ENCODE measurements at regions not wholly inside any gene's neighbourhood (a gene's known extent, or its start where the extent isn't known, plus 50 kb on each side); places are given as distances from the start of the nearest gene placed in this dataset.

DNA sequence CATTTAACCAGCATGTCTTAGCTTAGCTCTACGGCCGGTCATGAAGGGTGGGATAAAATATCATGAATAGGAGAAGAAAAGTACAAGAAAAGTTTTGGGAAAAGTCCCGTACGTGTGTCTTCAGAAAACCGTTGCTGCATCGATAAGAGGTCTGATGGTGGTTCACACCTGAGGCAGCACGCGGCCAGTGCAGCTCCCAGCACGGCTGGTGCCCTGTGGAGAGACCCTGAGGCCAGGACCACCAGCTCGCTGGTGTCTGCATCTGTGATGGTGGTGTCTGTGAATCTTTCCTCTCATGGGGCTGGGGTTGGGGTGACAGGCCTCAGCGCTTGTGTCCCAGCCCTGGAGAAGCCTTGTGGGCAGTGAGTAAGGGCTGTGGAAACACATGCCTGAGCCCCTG, 148.9 kb upstream of the IRX4 start:
- DNase-seq (ENCODE audit: low read depth in 3 of 3, low spot score in 2 of 3) = no peak

DNA sequence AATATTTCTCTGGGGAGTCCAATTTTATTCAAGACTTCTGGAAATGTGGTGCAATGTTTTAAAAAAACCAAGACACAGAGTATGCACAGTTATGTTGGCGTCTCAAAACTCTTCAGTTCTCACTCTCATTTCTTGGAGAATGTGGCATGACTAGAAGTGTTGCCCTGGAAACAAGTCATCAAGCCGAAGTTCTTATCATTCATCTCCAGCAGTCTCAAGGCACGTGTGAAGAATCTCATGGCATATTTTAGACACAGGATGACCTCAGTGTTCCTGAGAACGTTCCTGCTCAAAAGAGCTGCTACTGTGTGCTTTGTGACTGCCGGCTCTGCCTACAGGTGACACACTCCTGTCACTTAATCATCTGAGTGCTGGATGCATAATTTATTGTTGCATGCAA, 147.4 kb upstream of the IRX4 start:
- no peak for DNase-seq (ENCODE audit: low read depth in 3 of 3, low spot score in 2 of 3)

DNA sequence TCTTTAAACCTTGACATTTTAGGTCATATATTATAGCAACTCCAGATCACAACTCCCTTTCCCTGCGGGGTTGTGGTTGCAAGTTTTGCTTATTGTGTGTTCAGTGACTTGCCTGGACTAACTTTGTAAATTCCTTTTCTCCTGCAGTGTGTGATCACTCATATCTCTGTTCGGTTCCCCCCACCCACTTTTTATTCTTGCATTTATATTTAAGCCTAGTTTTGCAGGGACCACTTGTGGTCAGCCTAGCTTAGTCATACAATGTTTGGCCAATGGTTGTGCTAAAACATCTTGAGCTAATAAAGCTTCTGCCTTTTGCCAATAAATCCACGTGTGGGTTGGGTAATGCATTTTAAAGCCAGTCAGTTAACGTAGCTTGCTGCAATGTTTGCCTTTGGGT, 146.5 kb upstream of the IRX4 start:
- no peak for DNase-seq (ENCODE audit: low read depth in 3 of 3, low spot score in 2 of 3)

DNA sequence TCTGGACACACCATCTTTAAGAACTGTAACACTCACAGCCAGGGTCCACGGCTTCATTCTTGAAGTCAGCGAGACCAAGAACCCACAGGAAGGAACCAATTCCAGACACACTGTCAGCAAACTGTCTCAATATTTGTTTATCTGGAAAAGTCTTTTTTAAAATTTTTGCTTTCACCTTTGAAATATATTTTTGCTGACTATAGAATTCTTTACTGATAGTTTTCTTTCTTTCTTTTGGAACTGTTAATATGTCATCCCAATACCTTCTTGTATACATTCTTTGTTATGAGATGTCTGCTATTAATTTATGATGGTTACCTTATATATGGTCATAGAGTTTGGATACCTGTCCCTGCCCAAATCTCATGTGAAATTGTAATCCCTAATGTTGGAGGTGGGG, 145.1 kb upstream of the IRX4 start:
- no peak for DNase-seq (ENCODE audit: low read depth in 3 of 3, low spot score in 2 of 3)

DNA sequence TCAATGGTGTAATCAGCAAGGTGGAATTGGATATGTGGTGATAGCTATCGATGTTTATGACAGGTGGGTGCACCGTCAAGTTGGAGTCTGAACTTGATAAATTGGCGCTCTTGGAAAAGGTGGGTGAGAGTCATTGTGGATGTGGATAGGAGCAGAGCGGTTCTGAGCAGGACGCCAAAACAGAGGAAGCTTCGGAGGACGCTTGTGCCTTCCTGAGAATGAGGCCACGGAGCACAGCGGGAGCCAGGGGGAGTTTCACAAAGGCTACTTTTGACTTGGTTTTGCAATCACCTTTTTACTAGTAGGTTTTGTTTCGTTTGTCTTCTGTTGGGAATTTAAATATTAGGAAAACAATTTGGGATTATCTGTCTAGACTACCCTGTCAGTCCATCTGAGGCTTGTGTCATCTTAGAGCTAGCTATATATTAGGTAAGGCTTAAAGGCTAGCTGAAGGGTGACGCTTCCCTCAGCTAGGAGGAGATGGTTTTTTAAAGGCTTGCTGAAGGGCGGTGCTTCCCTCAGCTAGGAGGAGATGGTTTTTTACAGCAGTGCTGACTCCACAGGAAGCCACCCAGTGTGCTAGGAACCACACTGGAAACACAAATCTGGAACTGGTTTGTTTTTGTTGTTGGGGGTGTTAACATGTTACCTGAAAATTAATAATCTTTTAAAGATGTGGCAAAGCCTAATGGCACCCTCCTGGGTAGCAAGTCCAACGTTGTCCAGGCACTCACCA, 142.4 kb upstream of the IRX4 start:
- DNase-seq (ENCODE audit: low read depth in 3 of 3, low spot score in 2 of 3) = no peak

DNA sequence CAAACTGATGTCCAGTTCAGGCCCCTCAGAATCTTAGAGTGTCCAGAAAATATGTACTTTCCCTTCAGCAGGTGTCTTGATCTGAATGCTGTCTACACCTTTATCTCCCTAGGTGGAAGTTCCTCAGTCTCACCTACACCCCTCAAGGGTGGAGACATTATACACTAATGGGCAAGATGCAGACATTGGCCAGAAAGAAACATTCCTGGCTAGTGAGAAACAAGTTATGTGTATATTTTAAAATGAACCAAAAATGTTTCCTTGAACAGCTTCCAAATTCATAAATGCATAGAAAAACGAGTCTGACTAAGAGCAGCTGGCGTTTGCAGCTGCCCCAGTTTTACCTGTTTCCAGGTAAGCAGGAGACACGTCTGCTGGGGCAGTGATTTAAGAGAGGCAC, 140.5 kb upstream of the IRX4 start:
- DNase-seq (ENCODE audit: low read depth in 3 of 3, low spot score in 2 of 3) = no peak

DNA sequence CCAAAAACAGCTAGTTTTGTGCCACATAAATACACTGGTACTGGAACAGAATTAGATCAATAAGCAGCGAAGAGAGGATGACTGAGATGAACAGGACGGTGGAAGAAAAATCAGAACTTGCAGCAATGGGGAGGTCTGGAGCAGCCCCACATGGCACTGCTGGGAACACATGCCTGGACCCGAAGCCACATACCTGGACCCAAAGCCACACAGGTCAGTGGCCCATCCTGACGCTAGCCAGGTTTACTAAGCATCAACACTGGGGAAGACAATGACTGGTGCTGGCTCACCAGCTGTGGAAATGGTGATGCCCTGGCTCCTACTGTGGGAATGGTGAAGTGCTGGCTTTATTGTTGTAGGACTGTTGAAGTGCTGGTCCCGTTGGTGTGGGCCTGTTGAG, 139.7 kb upstream of the IRX4 start:
- DNase-seq (ENCODE audit: low read depth in 3 of 3, low spot score in 2 of 3) = no peak

DNA sequence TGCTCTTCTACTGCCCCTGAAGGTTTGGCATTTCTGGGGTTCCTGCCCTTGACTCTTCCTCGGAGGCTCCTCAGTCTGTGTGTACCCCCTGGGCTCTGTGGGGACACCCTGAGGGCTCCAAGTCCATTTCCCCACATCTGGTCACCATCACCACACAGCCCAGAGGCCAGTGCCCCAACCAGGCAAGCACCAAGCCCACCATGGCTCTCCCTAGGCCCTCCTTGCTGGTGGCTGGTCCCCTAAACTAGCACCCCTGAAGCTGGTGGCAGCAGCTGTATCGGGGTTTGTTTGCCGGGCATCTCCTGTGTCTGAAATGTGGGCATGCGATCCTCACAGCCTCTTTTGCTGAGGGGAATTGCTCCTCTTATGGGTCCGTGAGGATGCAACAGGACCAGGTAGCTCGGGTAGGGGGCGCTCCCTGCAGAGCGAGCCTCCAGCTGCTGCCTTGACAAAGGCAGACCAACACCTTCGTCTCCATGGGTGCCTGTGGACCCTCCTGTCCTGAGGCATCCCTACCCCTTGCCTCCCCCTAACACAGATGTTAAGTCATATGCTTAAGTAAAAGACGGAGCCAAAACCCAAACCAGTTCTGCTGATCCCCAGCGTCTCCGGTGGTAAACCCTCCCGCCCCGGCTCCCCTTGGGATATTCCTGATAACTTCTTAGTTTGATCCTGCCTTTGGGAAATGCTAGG, 138.9 kb upstream of the IRX4 start:
- no peak for DNase-seq (ENCODE audit: low read depth in 3 of 3, low spot score in 2 of 3)

DNA sequence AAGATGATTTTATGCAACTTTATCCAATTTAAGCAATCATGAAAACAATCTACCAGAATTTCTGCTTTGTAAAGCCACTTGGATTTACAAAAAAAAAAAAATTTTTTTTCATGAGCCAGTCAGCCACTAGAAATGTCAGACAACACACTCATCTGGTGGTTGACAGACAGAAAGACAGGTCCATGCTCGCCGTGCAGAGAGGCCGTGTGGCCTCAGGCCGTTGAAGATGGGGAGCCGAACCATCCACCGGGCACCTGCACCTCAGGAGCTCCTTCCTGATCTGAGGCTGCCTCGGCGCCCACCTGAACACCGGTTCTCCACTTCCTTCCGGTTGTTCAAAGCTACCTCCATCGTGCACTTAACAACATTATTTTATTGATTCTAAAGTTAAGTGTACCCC, 138.0 kb upstream of the IRX4 start:
- no peak for DNase-seq (ENCODE audit: low read depth in 3 of 3, low spot score in 2 of 3)

DNA sequence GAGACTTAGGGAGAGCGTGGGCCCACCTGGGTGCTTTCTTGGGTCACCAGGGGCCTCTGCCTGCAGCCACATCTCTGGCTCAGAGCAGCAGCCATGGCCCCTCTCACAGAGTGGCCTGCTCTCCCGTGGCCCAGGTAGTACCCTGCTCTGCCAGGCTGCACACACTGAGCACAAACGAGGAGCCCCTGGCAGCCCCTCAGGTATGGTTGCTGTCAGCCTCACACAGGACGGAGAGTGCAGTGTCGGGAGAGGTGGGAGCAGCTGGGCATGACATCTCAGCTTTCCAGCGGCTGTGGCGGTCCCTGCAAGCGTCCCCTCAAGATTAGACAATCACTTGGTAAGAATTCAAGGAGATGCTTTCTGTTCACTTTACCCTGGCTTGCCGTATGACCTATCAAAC, 137.0 kb upstream of the IRX4 start:
- no peak for DNase-seq (ENCODE audit: low read depth in 3 of 3, low spot score in 2 of 3)

DNA sequence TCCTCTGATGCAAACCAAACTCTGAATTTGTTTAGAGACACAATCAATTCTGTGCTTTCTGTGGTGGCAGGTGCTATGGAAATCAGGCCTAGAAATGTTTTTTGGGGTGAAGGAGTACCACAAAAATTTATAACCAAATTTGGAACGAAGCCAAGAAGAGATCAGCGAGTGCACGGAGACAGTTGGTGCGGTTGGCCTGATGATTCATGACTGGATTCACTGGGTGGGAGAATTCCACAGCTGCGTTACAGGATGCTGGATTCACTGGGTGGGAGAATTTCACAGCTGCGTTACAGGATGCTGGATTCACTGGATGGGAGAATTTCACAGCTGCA, 135.6 kb upstream of the IRX4 start:
- no peak for DNase-seq (ENCODE audit: low read depth in 3 of 3, low spot score in 2 of 3)

DNA sequence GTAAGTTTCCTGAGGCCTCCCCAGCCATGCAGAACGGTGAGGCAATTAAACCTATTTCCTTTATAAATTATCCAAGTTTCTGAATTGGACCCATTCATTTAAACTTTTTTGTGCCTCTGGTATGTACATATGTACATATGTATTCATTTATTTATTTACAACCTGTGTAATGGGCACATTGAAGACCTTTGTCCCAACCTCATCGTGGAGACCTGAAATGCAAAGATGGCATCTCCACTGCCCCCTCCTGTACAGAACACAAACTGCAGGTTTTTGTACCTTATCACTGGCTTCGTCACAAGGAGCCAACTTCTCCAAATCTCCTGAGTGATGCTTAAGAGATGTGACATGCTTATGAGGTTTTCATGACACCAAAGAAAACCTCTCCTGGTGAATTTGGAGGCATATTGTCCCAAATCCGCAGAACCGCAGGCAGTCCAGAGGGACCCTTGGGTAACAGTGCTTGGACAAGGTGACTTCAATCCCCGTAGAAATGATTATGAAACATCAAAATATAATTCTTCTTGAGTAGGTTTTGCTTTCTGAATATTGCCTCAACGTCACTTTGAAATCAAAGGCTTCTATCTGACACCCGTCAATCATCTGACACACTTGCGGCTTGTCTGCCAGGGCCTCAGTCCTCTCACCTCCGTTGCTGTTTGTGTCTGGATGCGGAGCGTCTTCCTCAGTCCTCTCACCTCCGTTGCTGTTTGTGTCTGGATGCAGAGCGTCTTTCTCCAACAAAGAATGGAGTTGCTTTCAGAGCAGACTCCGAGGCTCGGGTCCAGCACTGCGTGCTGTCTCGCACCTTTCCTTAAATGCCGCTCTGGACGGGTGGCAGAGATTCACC, 135.0 kb upstream of the IRX4 start:
- no peak for DNase-seq (ENCODE audit: low read depth in 3 of 3, low spot score in 2 of 3)

DNA sequence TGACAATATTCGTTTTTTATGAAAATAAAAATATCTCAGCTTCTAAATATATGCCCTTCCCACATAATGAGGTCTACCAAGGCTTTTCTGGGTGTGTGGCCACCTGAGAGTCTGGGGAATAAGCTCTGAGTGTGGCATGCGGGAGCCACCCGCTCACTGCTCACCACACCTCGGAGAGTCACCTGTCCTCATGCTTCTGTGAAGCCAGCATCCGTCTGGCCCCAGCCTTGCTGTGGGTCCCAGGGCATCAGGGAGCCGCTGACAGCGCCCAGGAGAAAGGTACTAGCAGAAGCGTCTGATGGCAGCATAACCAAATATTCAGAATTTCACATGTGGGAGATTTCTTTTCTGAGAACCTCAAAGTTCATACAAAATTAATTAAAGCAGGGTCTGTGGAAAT, 133.2 kb upstream of the IRX4 start:
- no peak for DNase-seq (ENCODE audit: low read depth in 3 of 3, low spot score in 2 of 3)

DNA sequence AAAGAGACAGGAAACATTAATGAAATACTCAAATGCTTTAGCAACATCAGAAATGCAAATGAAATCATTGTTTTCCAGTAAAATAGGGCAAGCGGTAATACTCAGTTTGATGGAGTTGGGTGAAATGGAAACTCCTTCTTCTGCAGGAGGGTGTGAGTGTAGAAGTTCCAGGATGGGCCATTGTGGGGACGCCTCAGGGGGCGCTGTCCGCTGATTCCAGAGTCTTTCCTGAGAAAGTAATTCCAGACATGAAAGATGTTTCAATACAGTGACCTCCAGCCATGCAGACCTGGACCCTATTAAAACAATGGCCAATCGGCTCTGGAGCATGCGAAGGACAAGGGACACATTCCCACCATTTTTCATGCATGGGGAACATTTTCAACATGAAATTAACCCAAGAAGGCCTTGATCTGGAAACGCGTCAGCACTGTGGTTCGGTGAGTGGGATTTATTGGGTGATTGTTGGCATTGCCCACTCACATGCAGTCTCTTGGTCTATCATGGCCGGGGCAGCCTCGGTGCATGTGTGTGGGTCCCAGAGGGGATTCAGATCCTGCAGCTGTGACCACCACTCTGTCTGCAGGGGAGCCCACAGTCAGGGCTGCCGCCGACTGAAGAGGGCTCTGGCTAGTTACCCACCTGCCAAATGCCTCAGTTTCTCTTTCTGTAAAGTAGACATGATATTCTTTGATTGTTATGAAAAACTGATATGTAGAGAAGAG, 132.6 kb upstream of the IRX4 start:
- DNase-seq (ENCODE audit: low read depth in 3 of 3, low spot score in 2 of 3) = no peak

DNA sequence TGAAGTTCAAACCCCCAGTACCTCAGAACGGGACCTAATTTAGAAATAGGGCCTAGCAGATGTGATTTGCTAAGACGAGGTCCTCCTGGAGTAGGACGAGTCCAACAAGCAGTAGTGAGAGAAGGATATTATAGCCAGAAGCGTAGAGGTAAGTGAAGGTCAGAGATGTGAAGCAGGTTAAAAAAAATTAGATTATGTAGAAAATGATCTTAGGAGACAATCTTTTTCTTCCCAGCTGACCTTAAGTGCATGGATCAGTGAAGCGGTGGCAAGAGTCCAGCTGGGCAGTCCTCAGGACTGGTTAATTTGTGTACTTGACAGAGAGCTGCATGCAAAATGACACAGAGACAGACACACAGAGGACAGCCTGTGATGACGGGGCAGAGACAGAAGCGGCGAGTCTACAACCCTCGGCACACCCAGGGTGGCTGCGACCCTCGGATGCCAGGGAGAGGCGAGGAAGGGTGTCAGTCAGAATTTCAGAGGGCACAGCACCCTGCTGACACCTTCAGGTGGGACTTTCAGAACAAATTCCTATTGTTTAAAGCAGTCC, 131.4 kb upstream of the IRX4 start:
- no peak for DNase-seq (ENCODE audit: low read depth in 3 of 3, low spot score in 2 of 3)

DNA sequence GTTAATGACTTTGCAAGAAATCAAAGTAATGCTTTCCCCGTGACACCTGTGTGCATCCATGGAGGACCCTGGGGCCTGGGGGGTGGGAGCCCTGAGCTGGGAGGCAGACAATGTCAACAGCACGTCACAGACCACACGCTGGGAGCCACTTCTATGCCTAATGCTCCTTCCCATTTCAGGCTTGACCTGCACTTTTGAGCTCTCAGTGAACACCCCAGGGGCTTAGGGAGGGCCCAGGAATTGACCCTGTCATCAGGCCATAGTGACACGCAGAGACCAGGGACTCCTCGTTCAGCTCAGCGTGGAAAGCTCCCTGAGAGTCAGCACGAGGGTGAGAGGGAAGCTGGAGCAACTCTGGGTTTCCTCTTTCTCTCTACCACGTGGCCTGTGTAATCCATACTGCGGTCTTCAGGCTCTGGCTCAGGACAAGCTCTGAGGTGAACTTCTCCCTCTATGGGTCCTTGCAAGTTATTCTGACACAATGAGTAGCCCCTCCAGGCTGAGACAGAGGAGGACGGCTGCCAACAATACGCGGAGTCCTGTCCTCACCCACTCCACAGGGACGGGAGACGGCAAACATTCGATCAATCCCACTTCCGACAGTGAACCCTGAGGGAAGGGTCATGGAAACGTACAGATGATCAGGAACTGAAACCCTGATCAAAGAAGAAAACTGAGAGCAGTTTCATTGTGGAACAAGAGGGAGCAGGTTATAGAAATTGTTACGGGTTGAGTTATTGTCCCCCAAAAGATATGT, 130.8 kb upstream of the IRX4 start:
- no peak for DNase-seq (ENCODE audit: low read depth in 3 of 3, low spot score in 2 of 3)

DNA sequence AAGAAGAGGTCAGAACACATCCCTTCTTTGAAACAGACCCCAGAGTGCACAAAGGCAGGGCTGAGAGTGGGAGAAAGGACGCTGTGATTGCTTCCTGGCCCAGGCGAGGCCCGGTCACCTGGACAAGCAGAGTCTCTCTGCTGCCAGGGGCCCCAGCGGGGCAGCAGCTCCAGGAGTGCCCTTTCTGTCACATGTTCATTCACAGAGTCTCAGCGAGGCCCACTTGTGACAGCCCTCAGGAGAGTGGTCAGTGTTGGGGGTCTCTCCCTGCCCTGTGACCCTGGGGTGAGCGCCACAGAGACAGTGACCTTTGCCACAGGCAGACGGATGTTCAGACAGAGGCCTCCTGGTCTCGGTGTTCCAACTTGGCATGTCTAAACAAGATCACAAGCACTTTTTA, 130.2 kb upstream of the IRX4 start:
- no peak for DNase-seq (ENCODE audit: low read depth in 3 of 3, low spot score in 2 of 3)

DNA sequence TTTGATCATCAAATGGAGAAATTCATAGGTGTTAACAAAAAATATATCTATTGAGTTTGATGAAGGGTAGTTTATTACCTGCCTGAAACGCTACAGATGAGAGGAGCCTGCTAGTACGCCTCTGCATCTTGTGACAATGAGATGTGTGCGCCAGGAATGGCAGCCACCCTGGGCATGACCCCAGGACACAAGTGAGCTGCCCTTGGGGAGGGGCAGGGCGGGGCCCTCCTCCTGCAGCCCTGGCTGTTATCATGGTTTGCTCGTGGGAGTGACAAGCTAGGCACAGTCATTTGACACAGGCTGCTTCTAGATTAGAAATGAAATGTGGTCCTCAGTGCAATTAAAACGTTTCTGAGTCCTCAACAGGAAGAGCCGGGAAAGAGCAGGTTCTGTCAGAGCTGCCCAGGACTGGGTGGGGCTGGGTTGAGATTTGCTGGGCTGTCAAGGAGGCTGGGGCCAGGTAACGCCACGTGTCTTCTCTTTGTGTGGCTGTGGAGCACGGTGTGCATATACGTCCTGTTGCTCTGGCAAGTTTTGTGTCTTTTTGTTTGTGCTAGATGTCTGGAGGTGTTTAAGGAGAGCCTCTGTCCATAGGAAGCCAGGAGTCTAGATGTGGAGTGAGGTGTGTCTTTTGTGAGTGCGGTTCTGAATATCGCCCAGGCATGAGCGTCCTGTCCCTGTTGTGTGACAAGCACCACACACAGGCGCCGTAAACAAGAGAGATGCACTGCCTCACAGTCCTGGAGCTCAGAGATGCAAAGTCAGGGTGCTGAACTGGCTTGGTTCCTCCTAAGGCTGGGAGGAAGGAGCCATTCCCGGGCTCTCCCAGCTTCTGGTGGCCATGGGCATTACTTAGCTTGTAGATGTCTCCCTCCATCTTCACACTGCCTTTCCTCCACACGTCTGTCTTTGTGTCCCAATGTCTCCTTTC, 129.0 kb upstream of the IRX4 start:
- DNase-seq (ENCODE audit: low read depth in 3 of 3, low spot score in 2 of 3) = no peak

DNA sequence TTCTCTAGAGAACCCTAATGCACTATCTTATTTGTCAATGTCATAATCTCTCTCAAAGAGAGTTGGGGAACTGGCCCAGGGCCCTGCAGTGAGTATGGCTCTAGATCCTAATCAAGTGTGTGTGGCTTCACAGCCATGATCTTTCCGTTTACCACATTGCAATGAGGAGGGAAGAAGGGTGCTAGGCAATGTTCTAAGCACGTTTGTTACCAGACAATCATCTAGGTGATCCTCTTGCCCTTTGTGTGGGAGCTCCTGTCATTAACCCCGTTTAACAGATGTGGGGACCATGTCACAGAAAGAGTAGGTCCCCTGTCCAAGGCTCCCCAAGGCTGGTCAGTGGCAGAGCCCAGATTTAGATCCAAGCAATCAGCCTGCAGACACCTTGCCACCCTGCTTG, 128.2 kb upstream of the IRX4 start:
- no peak for DNase-seq (ENCODE audit: low read depth in 3 of 3, low spot score in 2 of 3)
